ENCODE measurements at regions not wholly inside any gene's neighbourhood (a gene's known extent, or its start where the extent isn't known, plus 50 kb on each side); places are given as distances from the start of the nearest gene placed in this dataset.

DNA sequence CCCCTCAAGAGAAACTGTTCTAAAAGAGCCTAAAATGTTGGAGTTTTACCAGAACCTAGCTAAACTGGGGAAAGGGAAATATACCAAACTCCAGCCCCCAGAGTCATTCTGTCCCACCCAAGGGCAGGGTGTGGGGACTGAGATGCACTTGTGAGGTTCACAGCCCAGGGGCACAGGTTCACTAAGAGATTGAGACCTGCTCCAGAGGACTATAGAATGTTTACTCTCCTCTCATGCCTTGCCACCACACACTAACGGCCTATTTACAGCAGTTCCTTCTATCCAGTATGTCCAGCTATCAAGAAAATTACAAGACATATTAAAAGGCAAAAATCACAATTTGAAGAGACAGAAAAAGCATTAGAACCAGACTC lies 60.6 kb upstream of the PARP11 start:
- H3K36me3 Mint-ChIP-seq (ENCODE audit: low read depth) = no peaks in the 10 kb centered on the region
- H3K4me1 Mint-ChIP-seq (ENCODE audit: low read depth) = peaks cover 4% of the 10 kb centered on the region
- no peak overlapping the region for H3K4me3 Mint-ChIP-seq (ENCODE audit: unreplicated experiment)
- no peak overlapping the region for H3K27ac Mint-ChIP-seq (ENCODE audit: unreplicated experiment)
- no peaks in the 10 kb centered on the region for H3K9me3 Mint-ChIP-seq (ENCODE audit: low read depth)
- H3K27me3 Mint-ChIP-seq (ENCODE audit: low read depth) = peaks cover 24% of the 10 kb centered on the region
- no peak for TF ChIP-seq CTCF (IDR thresholded peaks at IDR 0.05)
- DNase-seq (ENCODE audit: low spot score) = no peak

DNA sequence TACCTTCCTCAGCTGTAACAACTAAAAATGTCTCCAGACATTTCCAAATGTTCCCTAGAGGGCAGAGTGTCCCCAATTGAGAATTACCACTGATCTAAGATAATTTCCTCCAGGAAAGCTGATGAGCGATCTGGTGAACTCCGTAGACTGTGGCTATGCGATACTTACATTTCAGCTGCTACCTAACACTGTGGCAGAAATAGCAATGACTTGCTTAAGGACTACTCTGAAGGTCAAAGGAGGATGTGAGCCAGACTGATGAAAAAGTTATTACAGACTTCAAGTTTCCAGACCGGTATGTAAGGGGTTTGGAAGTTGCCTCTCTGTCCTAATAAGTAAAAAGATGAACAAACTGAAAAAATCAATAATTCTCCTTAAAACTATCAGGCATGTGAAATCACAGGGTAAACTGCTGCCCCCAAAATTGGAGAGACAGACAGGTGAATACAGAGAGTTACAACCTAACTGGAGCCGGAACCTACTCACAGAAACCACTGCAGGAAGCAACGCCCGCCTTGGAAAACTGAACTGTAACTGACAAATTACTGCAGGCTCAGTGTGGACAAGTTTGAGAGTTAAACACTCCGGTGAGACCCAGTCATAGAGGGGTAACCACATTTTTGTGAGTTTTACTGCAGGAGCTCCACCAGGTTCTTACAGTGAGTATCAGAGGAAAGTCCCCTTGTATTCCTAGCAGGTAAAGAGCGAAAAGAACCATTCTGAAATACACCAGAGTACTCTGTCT lies 60.0 kb upstream of the PARP11 start:
- no peak overlapping the region for H3K4me3 Mint-ChIP-seq (ENCODE audit: unreplicated experiment)
- no peak overlapping the region for H3K27ac Mint-ChIP-seq (ENCODE audit: unreplicated experiment)
- TF ChIP-seq CTCF (IDR thresholded peaks at IDR 0.05) = no peak
- peaks cover 25% of the 10 kb centered on the region for H3K27me3 Mint-ChIP-seq (ENCODE audit: low read depth)
- H3K36me3 Mint-ChIP-seq (ENCODE audit: low read depth) = no peaks in the 10 kb centered on the region
- H3K9me3 Mint-ChIP-seq (ENCODE audit: low read depth) = no peaks in the 10 kb centered on the region
- no peak for DNase-seq (ENCODE audit: low spot score)
- H3K4me1 Mint-ChIP-seq (ENCODE audit: low read depth) = peaks cover 8% of the 10 kb centered on the region

DNA sequence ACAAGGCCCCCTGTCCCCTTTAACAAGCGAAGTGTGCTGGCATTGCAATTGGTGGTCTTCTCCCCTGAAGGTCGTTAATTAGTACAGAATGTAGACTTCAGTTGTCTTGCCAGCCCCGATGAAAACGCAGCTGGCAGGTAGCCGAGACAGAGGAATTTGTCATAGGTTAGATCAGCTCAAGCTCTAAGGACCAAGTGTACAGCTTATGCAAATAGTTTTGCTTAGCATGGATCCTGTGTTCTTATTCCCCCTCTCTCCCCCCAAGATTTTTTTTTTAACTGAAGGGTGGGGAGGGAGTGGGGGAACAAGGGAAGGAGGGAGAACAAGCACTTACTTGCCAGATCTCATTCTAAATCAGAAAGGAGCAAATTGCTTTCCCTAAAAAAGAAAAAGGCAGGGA lies 58.6 kb upstream of the PARP11 start:
- Mint-ChIP-seq H3K4me1 (ENCODE audit: low read depth) (peaks cover 8% of the 10 kb centered on the region), H3K9me3 (ENCODE audit: low read depth) (no peaks in the 10 kb centered on the region)

GRCh38 chr12:3931206-3931605 lies 58.0 kb upstream of the PARP11 start:
- Mint-ChIP-seq H3K27me3 (ENCODE audit: low read depth) (peaks cover 27% of the 10 kb centered on the region), H3K36me3 (ENCODE audit: low read depth) (no peaks in the 10 kb centered on the region), H3K4me3 (ENCODE audit: unreplicated experiment) (no peak overlapping the region), H3K9me3 (ENCODE audit: low read depth) (no peaks in the 10 kb centered on the region), H3K4me1 (ENCODE audit: low read depth) (peaks cover 8% of the 10 kb centered on the region), H3K27ac (ENCODE audit: unreplicated experiment) (no peak overlapping the region)
- no peak for TF ChIP-seq CTCF (IDR thresholded peaks at IDR 0.05)
- no peak for DNase-seq (ENCODE audit: low spot score)

More for the DNA sequence above, 58.6 kb upstream of the PARP11 start:
- H3K4me3 Mint-ChIP-seq (ENCODE audit: unreplicated experiment) = no peak overlapping the region
- H3K36me3 Mint-ChIP-seq (ENCODE audit: low read depth) = no peaks in the 10 kb centered on the region
- no peak for DNase-seq (ENCODE audit: low spot score)
- no peak overlapping the region for H3K27ac Mint-ChIP-seq (ENCODE audit: unreplicated experiment)
- no peak for TF ChIP-seq CTCF (IDR thresholded peaks at IDR 0.05)
- peaks cover 27% of the 10 kb centered on the region for H3K27me3 Mint-ChIP-seq (ENCODE audit: low read depth)

DNA sequence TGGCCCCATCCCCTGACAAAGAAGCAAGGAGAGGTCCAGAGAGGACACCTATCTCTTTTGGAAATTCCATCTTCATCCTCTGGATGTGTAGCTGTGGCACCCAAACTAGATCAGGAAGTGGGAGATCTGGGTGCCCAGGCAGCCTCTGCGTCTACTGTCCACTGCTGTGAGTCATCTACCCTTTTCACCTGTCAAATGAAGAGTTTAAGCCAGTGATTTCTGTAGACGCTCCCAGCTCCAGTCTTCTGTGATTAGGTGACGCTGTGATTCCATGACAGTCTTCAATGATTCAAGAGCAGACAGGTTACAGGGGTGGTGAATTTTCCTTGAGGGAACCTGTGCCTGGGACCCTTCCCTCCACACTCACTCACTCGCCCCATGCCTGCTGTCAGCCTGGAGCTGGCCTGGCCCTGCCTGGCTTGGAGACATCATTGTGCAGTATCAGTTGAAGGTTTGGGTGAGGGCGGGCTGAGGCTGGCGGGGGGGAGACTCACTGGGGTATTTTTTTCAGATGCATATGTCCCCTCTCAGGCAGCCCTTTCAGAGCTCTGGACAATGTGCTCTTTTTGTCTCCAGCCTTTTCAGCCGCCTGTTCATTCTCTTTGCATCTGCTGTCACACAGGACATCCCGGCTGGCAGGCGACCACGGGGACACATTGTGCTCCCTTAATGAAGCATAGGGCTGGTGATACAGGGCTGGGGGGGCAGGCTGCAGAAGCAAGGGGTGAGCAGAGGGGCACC lies 56.8 kb upstream of the PARP11 start:
- Mint-ChIP-seq H3K27ac (ENCODE audit: unreplicated experiment) (no peak overlapping the region), H3K9me3 (ENCODE audit: low read depth) (no peaks in the 10 kb centered on the region), H3K36me3 (ENCODE audit: low read depth) (no peaks in the 10 kb centered on the region), H3K4me1 (ENCODE audit: low read depth) (peaks cover 8% of the 10 kb centered on the region), H3K4me3 (ENCODE audit: unreplicated experiment) (no peak overlapping the region), H3K27me3 (ENCODE audit: low read depth) (peaks cover 28% of the 10 kb centered on the region)
- no peak for DNase-seq (ENCODE audit: low spot score)
- TF ChIP-seq CTCF (IDR thresholded peaks at IDR 0.05) = no peak
